HG03135 (cell line): ENCODE measurements at regions not wholly inside any gene's neighbourhood (a gene's known extent, or its start where the extent isn't known, plus 50 kb on each side); places are given as distances from the start of the nearest gene placed in this dataset.
"Not testable (repeated sequence)": the region's sequence is repeated elsewhere in the genome, so short reads cannot be mapped to it uniquely, and the experiment has no call there.

Experiments
- ATAC-seq: cut with Tn5 transposase; IDR thresholded peaks from one replicate; pipeline ENCODE4 v1.9.1; 2021; ENCODE audit warnings: mild to moderate bottlenecking, moderate library complexity; ENCODE audit not compliant: unreplicated experiment

GRCh38 chr6:88499845-88500699 is 333.9 kb upstream of the CNR1 start:
- peak; percentile 56 for ATAC-seq

DNA sequence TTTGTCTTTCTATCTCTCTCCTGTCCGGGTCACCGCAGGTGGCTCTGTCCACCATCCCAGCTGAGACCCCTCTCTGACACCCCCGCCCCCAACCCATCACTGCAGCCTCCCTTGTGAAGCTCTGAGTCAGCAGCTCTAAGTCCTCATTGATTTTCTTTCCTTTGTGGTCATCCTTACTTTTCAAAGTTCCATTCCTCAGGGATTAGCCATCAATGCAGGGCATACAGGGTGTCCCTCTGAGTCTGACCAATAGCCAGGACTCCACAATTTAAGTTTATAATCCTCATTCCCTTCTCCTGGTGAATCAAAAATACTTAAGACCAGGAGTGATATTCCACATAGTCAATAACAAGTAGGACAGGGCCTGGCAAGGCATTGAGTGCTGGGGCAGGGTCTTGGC is 333.3 kb upstream of the CNR1 start:
- ATAC-seq: no peak

- not testable (repeated sequence) for ATAC-seq
These were observed 331.3 kb upstream of the CNR1 start for GRCh38 chr6:88497403-88497802.

GRCh38 chr6:88494401-88495140 is 328.4 kb upstream of the CNR1 start:
- ATAC-seq: peak; percentile 72

- ATAC-seq: no peak
These were observed 327.6 kb upstream of the CNR1 start for GRCh38 chr6:88493717-88494116.

- no peak for ATAC-seq
These were observed 326.7 kb upstream of the CNR1 start for GRCh38 chr6:88492824-88493223.

- ATAC-seq: no peak
These were observed 326.1 kb upstream of the CNR1 start for GRCh38 chr6:88492241-88492640.

DNA sequence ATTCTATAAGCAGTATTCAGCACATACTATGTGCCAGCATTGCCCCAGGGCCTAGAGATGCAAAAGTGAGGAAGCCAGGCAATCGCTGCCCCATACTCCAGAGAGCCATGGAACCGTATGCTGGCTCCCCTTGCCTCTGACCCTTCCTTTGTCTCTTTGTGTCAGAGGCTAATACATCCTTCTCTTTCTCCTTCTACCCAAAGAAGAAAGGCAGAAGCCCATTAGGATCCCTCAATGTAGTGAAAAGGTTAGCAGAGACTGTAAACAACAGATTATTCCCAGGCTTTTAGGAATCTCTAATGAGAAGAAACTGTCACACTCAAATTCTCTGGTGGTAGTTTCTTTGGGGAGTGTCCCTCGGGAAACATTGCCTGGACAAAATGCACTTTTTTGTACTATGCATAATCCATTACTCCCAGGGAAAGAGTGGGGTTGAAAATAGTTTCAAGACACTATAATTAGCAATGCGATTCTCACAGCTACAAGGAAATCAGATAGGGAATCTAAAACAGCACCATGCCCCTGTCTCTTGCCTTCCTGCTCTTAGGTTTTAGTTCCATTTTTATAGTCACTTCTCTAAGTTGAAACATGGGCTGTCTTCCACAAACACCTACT is 325.2 kb upstream of the CNR1 start:
- ATAC-seq: no peak

DNA sequence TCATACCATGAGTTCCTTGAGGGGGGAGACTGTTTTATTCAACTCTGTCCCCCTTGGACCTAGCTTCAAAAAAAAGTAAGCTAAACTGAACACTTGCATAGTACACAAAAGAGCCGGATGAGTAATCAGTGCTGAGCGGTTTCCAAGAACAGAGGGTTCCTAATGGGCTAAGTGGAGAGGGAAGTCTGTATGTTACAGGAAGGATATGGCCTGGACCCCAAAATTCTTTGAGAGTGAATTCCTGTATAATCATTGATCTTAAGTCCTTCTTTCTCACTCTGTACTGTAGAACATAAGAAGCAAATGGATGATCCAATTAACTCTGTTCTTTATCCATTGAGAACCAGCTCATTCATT is 324.7 kb upstream of the CNR1 start:
- no peak for ATAC-seq

- no peak for ATAC-seq
These were observed 324.2 kb upstream of the CNR1 start for GRCh38 chr6:88490195-88490907.

DNA sequence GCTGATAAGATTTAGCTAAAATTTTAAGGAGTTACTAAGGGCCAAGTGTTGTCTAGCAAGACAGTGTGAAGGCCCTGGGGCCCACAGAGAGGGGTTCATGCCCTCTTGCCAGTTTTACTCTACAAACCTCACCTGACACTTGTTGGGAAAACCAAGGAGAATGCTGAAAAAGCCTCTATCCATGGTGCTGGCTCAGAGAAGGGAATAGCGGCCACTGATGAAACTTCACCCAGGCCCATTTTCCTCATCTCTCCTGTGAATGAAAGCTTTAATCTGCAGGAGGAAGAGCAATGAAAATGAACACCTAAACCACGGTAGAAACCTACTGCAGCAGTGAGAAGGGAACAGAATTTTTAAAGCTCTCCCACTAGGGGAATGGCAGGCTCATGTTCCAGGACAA is 317.3 kb upstream of the CNR1 start:
- ATAC-seq: no peak

DNA sequence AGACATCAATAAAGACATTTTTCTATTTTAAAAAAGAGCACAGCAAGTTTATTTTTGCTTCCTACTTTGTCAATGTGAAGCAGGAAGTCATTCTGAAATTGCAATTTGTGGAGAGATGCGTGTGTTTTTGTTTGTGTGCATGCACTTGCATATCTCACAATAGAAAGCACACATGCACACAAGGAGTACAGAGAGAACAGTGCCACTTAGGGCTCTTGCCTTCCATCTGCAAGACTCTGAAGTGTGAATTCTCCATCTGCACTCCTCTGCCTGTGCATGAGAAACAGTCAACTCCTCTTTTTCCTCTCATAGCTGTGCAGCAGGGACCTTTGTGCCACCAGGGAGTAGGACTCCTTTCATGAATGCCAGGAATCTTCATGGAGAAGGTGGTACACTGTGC is 316.3 kb upstream of the CNR1 start:
- ATAC-seq: no peak

DNA sequence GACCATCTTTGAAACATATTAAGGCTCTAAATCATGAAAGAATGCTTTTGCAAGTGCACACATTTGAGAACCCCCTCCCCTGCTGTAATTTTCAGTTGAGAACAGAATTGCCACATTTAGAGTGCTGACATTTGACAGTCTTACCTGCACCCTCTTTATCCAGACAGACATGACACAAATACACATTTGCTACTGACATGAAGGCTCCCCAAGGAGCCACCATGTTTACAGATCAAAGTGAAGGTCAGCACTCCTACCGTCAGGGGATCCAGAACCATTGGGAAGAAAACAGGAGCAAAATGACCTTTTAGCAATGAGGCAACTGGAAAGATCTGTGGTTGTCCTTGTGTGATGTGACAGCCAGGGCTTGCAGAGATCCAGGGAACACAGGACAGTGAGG is 315.4 kb upstream of the CNR1 start:
- no peak for ATAC-seq

GRCh38 chr6:88480816-88481215 is 314.7 kb upstream of the CNR1 start:
- no peak for ATAC-seq

DNA sequence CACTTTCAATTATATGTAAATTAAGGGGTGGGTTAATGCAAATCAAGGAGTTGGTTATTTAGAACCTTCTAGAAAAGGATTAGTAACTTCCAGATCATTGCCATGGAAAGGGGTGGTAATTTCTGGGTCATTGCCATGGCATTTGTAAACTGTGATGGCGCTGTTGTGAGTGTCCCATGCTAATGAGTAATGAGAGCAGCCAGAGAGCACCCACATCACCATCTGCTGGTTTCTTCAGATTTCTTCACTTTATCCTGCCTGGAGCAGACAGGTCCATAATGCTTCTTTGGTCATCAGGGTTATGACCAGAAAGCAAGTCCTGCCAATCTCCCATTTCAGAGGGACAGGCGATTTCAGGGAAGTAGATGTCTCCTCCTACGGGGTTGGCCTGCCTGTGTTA is 311.3 kb upstream of the CNR1 start:
- no peak for ATAC-seq

DNA sequence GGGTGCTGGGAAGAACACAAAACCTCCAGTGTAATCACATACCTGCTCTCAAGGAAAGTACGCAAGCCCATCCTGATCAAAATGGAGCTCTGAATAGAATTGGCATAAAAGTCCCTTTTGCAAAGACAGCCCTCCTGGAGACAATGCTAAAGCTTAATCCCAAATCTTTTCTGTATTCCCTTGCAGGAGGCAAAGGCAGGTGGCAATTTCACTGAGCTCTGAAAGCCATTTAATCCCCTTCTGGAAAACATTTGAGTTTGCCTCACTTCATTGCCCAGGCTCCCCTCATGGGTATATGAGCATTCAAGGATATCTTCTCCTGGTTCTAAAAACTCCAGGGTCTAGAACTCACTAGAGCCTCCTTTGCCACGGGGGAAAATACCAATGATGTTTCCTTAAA is 310.2 kb upstream of the CNR1 start:
- no peak for ATAC-seq

GRCh38 chr6:88474720-88475119 is 308.6 kb upstream of the CNR1 start:
- ATAC-seq: no peak

GRCh38 chr6:88473589-88473988 is 307.4 kb upstream of the CNR1 start:
- no peak for ATAC-seq

DNA sequence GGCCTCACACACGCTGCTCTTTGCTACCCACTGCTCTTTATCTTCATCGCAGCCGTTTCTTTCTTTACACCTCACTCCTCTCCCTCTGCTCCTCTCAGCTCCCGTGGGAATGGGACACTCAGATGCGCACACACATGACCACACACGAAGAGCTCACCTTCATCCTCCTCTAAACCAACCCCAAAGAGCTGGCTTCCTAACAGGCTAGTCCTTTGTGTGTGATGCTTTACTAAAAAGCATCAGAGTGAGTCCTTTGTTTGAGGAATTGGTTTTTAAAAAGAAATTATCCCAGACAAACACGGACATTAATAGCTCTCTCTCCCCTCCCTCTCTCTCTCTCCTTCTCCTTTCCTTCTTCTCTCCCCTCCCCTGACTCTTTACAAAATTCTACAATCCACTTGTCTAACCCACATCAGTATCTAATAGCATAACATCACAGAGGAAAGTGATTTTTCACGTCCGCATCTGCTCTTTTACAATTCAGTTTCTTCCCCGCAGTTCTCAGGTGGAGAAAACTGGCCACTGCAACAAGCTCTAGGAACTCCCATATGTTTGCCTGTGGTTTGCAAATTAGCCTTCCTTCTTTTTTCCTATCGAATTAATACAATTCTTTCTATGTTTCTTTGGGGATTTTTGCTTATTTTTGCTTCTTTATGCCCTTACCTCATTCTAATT is 306.8 kb upstream of the CNR1 start:
- no peak for ATAC-seq

GRCh38 chr6:88459643-88460042 is 293.5 kb upstream of the CNR1 start:
- ATAC-seq: no peak

- no peak for ATAC-seq
These were observed 293.0 kb upstream of the CNR1 start for GRCh38 chr6:88459189-88459588.
